ENCODE measurements at regions not wholly inside any gene's neighbourhood (a gene's known extent, or its start where the extent isn't known, plus 50 kb on each side); places are given as distances from the start of the nearest gene placed in this dataset.

- no peaks in the 10 kb centered on the region for H3K4me1 ChIP-seq
- 46 to 58% methylated on average over 2 of the region's 2 CpGs for WGBS, 2 donors
- DNase-seq: no peak
- H3K36me3 ChIP-seq: no peaks in the 10 kb centered on the region
- H3K4me3 ChIP-seq: no peak overlapping the region
- H3K9me3 ChIP-seq: no peaks in the 10 kb centered on the region
- intact Hi-C loops (cut with DNase I): no loop called here
- no peaks in the 10 kb centered on the region for H3K27me3 ChIP-seq
- TF ChIP-seq CTCF (IDR thresholded peaks at IDR 0.05) (no peak), POLR2A (IDR thresholded peaks at IDR 0.05) (no peak)
- H3K27ac ChIP-seq: no peak overlapping the region
Observed at GRCh38 chr9:8140557-8140956, 341.0 kb upstream of the DMAC1 start.

- H3K27me3 ChIP-seq: no peaks in the 10 kb centered on the region
- TF ChIP-seq CTCF (IDR thresholded peaks at IDR 0.05) (no peak), POLR2A (IDR thresholded peaks at IDR 0.05) (no peak)
- H3K27ac ChIP-seq: no peak overlapping the region
- no peaks in the 10 kb centered on the region for H3K9me3 ChIP-seq
- H3K4me1 ChIP-seq: no peaks in the 10 kb centered on the region
- H3K4me3 ChIP-seq: no peak overlapping the region
- no peaks in the 10 kb centered on the region for H3K36me3 ChIP-seq
- intact Hi-C loops (cut with DNase I): no loop called here
- 90 to 93% methylated on average over 1 of the region's 1 CpG for WGBS, 2 donors
- no peak for DNase-seq
Observed at GRCh38 chr9:8139756-8140155, 340.2 kb upstream of the DMAC1 start.

- H3K4me1 ChIP-seq: no peaks in the 10 kb centered on the region
- intact Hi-C loops (cut with DNase I): no loop called here
- 71 to 82% methylated on average over 1 of the region's 1 CpG for WGBS, 2 donors
- H3K27ac ChIP-seq: no peak overlapping the region
- H3K4me3 ChIP-seq: no peak overlapping the region
- TF ChIP-seq POLR2A (IDR thresholded peaks at IDR 0.05) (no peak), CTCF (IDR thresholded peaks at IDR 0.05) (no peak)
- DNase-seq: no peak
- no peaks in the 10 kb centered on the region for H3K36me3 ChIP-seq
- H3K27me3 ChIP-seq: no peaks in the 10 kb centered on the region
- no peaks in the 10 kb centered on the region for H3K9me3 ChIP-seq
Observed at GRCh38 chr9:8136477-8136876, 336.9 kb upstream of the DMAC1 start.

- Histone ChIP-seq H3K9me3 (no peaks in the 10 kb centered on the region), H3K4me1 (no peaks in the 10 kb centered on the region), H3K27ac (no peak overlapping the region), H3K27me3 (no peaks in the 10 kb centered on the region), H3K4me3 (no peak overlapping the region), H3K36me3 (no peaks in the 10 kb centered on the region)
- no peak for DNase-seq
- TF ChIP-seq POLR2A (IDR thresholded peaks at IDR 0.05) (no peak), CTCF (IDR thresholded peaks at IDR 0.05) (no peak)
- 72 to 83% methylated on average over 1 to 3 of the region's 3 CpGs for WGBS, 2 donors
- intact Hi-C loops (cut with DNase I): no loop called here
Observed at GRCh38 chr9:8134635-8135034, 335.1 kb upstream of the DMAC1 start.

- intact Hi-C loops (cut with DNase I): no loop called here
- no peaks in the 10 kb centered on the region for H3K36me3 ChIP-seq
- no peaks in the 10 kb centered on the region for H3K27me3 ChIP-seq
- H3K9me3 ChIP-seq: no peaks in the 10 kb centered on the region
- no peak for TF ChIP-seq CTCF (IDR thresholded peaks at IDR 0.05)
- no peak for TF ChIP-seq POLR2A (IDR thresholded peaks at IDR 0.05)
- H3K4me1 ChIP-seq: no peaks in the 10 kb centered on the region
- DNase-seq: no peak
- H3K4me3 ChIP-seq: no peak overlapping the region
- no peak overlapping the region for H3K27ac ChIP-seq
- 30 to 50% methylated on average over 2 of the region's 2 CpGs for WGBS, 2 donors
Observed at GRCh38 chr9:8133606-8134005, 334.0 kb upstream of the DMAC1 start.
